SK-N-SH treated with all-trans-retinoic acid at 6 μM for 48 hours (cell line): ENCODE measurements at regions not wholly inside any gene's neighbourhood (a gene's known extent, or its start where the extent isn't known, plus 50 kb on each side); places are given as distances from the start of the nearest gene placed in this dataset.

Source experiments
- ARNTL ChIP-seq: fragments of 450-650 bp; formaldehyde crosslinking; IDR thresholded peaks from 2 replicates; pipeline ENCODE4 v1.5.0; 2020; ENCODE audit warnings: low read depth, mild to moderate bottlenecking, moderate library complexity, borderline replicate concordance
- CREB5 ChIP-seq: fragments of 250-450 bp; sonication (Bioruptor Pico); IDR thresholded peaks from 2 replicates; pipeline ENCODE4 v1.5.1; 2020; ENCODE audit warnings: low read depth, mild to moderate bottlenecking, moderate library complexity
- CSDC2 ChIP-seq: fragments of 250-450 bp; sonication (Bioruptor Pico); IDR thresholded peaks from 2 replicates; pipeline ENCODE4 v1.5.0; 2020; ENCODE audit warnings: mild to moderate bottlenecking, moderate library complexity
- ISL1 ChIP-seq: fragments of 250-450 bp; sonication (Bioruptor Pico); IDR thresholded peaks from 2 replicates; pipeline ENCODE4 v2.1.2; 2022; ENCODE audit warnings: mild to moderate bottlenecking, moderate library complexity
- OSR1 ChIP-seq: fragments of 250-450 bp; sonication (Bioruptor Pico); IDR thresholded peaks from 2 replicates; pipeline ENCODE4 v1.8.0; 2022; ENCODE audit warnings: moderate library complexity, mild to moderate bottlenecking, inconsistent platforms
- PATZ1 ChIP-seq: fragments of 250-450 bp; sonication (Bioruptor Pico); IDR thresholded peaks from 2 replicates; pipeline ENCODE4 v1.8.0; 2020; ENCODE audit warnings: mild to moderate bottlenecking, moderate library complexity, borderline replicate concordance
- RARB ChIP-seq: fragments of 250-450 bp; sonication (Bioruptor Pico); IDR thresholded peaks from 2 replicates; pipeline ENCODE4 v1.8.0; 2021; ENCODE audit warnings: mild to moderate bottlenecking, moderate library complexity
- SNAI2 ChIP-seq: fragments of 250-450 bp; sonication (Bioruptor Pico); IDR thresholded peaks from 2 replicates; pipeline ENCODE4 v1.5.0; 2020; ENCODE audit warnings: mild to moderate bottlenecking, moderate library complexity
- TCF4 ChIP-seq: fragments of 250-450 bp; sonication (Bioruptor Pico); IDR thresholded peaks from 2 replicates; pipeline ENCODE4 v1.8.0; 2021; ENCODE audit warnings: mild to moderate bottlenecking, moderate library complexity, borderline replicate concordance
- ZC3H10 ChIP-seq: fragments of 250-450 bp; sonication (Bioruptor Pico); IDR thresholded peaks from 2 replicates; pipeline ENCODE4 v1.5.1; 2021; ENCODE audit warnings: mild to moderate bottlenecking, moderate library complexity
- ZFP30 ChIP-seq: fragments of 450-650 bp; formaldehyde crosslinking; IDR thresholded peaks from 2 replicates; pipeline ENCODE4 v1.5.0; 2022; ENCODE audit warnings: mild to moderate bottlenecking, moderate library complexity
- ZNF565 ChIP-seq: fragments of 450-650 bp; formaldehyde crosslinking; conservative IDR thresholded peaks from 2 replicates; pipeline ENCODE4 v1.5.0; 2020; ENCODE audit warnings: low read depth, mild to moderate bottlenecking, moderate library complexity
- ZNF8 ChIP-seq: fragments of 450-650 bp; formaldehyde crosslinking; IDR thresholded peaks from 2 replicates; pipeline ENCODE4 v1.5.0; 2020; ENCODE audit warnings: mild to moderate bottlenecking, moderate library complexity

DNA sequence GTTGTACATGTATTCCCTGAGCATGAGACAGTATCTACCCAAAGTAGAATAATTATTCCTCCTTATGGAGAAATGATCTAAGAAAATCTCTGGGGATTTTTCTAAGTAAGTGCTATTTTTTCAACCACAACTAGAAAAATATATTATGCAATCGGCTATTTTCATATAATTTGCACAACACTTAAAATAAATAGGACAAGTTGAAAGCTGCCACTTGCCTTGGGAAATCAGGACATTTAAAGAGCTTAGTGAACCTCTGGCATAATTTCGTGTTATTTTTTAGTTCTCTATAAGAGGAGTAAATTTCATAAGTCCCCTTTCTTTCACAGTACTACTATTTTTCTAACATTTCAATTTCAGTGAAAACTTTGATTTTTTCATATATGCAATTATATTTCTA is 672.1 kb downstream of the OTOL1 start:
- TF ChIP-seq RARB (CRISPR knock-in tag) (no peak), ISL1 (CRISPR knock-in tag) (no peak), SNAI2 (CRISPR knock-in tag) (no peak), ZFP30 (no peak), ZNF8 (CRISPR knock-in tag) (no peak), ARNTL (CRISPR knock-in tag) (no peak), PATZ1 (CRISPR knock-in tag) (no peak), OSR1 (CRISPR knock-in tag) (no peak), TCF4 (CRISPR knock-in tag) (no peak), CREB5 (CRISPR knock-in tag) (no peak), ZNF565 (no peak), CSDC2 (no peak), ZC3H10 (CRISPR knock-in tag) (no peak)
